HAP-1 (cell line): ENCODE measurements at regions not wholly inside any gene's neighbourhood (a gene's known extent, or its start where the extent isn't known, plus 50 kb on each side); places are given as distances from the start of the nearest gene placed in this dataset.
"Not testable (repeated sequence)": the region's sequence is repeated elsewhere in the genome, so short reads cannot be mapped to it uniquely, and the experiment has no call there.

ENCODE experiments used
- DNase-seq, 2 experiments: peaks; one replicate each; pipeline ENCODE4 v3.0.0-alpha.2; 2016 to 2020; ENCODE audit warnings: low spot score in 2 of 2
- H3K27me3 ChIP-seq: fragments of 250-450 bp; sonication (Bioruptor Pico); 2 replicates; pipeline ENCODE4 v1.5.1; 2020; ENCODE audit warnings: low read depth, mild to moderate bottlenecking, moderate library complexity
- H3K36me3 ChIP-seq: fragments of 250-450 bp; sonication (Bioruptor Pico); replicated peaks from 2 replicates; pipeline ENCODE4 v1.5.1; 2020; ENCODE audit warnings: mild to moderate bottlenecking
- H3K4me1 ChIP-seq: fragments of 250-450 bp; sonication (Bioruptor Pico); 2 replicates; pipeline ENCODE4 v1.5.1; 2020; ENCODE audit warnings: mild to moderate bottlenecking
- H3K4me3 ChIP-seq: fragments of 250-450 bp; sonication (Bioruptor Pico); 2 replicates; pipeline ENCODE4 v1.5.1; 2020; ENCODE audit warnings: mild to moderate bottlenecking, moderate library complexity
- H3K9me3 ChIP-seq: fragments of 250-450 bp; sonication (Bioruptor Pico); 2 replicates; pipeline ENCODE4 v1.5.1; 2020; ENCODE audit warnings: mild to moderate bottlenecking, moderate library complexity
- in situ Hi-C: fragments of 300-500 bp; cut with MboI; formaldehyde crosslinking; loops from 3 replicates; pipeline ENCODE4 v1.14.3; 2020; ENCODE audit warnings: low sequenced_read_pairs, inconsistent platforms, mixed read lengths

DNA sequence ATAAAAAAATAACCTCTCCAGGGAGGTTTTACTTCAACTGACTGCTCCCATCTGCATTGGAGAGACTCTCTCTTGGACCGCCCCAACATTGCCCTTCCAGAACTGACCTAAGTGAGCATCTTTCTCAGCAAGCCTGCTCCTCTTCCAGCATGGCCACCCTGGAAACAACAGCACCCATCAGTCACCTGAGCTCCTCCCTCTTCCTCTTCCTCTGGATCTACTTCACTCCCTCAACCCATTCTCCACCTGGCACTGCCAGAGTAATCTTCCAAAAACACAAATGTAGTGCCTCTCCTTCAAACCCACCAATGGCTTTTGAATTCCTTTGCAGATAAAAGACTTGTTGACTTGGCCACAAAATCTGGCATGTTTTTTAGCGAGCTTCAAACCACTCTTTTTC lies 128.8 kb upstream of the NR2F2 start:
- in situ Hi-C loops = no loop called here
- no peak overlapping the region for H3K4me3 ChIP-seq
- H3K9me3 ChIP-seq = no peaks in the 10 kb centered on the region; the same call in 1 of the 2 replicates
- no peaks in the 10 kb centered on the region for H3K27me3 ChIP-seq
- H3K36me3 ChIP-seq = no peaks in the 10 kb centered on the region
- H3K4me1 ChIP-seq = peaks cover 3% of the 10 kb centered on the region
- DNase-seq = no peak

DNA sequence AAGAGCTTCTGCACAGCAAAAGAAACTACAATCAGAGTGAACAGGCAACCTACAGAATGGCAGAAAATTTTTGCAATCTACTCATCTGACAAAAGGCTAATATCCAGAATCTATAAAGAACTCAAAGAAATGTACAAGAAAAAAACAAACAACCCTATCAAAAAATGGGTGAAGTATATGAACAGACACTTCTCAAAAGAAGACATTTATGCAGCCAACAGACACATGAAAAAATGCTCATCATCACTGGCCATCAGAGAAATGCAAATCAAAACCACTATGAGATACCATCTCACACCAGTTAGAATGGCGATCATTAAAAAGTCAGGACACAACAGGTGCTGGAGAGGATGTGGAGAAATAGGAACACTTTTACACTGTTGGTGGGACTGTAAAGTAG lies 124.9 kb upstream of the NR2F2 start:
- in situ Hi-C loops, DNase-seq, H3K4me1 ChIP-seq, H3K9me3 ChIP-seq, H3K36me3 ChIP-seq, H3K27me3 ChIP-seq, H3K4me3 ChIP-seq: not testable (repeated sequence)

DNA sequence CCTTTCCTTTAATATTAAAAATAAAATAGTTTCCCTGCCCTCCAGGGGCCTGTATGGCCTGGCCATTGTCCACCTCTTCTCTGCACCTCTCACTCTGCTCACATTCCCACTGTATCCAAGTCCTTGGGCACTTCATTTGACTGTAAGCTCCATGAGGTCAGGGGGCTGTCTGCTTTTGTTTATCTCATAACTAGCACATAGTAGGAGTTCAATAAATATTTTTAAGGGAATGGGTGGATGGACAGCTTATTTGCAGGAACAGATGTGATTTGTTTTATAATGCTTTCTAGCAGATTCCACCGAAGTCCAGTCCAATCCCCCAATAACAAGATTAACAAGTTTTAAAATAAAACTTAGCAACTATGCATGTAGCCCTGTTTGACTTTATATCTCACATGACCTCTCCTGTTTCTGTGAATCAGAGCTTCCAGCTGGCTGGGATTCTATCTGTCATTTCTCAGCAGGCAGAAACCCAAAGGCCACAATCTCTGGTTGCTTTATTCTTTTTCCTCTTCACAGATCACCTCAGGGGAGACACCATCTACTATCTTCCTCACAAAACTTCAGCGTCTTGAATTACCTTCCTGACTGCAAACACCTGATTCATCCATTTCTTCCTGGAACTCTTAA lies 123.0 kb upstream of the NR2F2 start:
- Histone ChIP-seq H3K4me3 (no peak overlapping the region), H3K27me3 (no peaks in the 10 kb centered on the region), H3K36me3 (no peaks in the 10 kb centered on the region), H3K9me3 (no peaks in the 10 kb centered on the region; the same call in 1 of the 2 replicates), H3K4me1 (no peaks in the 10 kb centered on the region)
- in situ Hi-C loops = no loop called here
- no peak for DNase-seq

DNA sequence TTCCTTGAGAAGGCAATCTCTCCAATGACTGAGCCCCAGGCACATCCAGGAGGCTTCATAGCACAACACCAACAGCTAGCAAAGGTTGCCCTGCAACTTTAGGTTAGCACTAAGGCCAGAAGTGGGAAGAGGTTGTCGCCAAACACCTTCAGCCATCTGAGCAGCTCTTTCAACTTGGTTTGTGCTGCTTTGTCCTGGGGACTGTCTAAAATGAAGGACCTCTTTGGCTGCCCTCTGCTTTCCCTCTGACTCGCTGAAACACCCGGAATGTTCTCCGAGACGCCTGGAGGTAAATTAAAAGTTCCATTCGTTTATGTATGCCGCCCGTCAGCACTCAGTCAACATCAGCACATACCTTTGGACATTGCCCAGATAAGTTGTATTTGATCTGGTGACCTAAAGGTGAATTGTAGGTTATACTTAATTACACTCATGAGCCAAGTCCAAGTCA lies 121.2 kb upstream of the NR2F2 start:
- no peak for DNase-seq
- in situ Hi-C loops = no loop called here
- Histone ChIP-seq H3K27me3 (no peaks in the 10 kb centered on the region), H3K4me3 (no peak overlapping the region), H3K4me1 (no peaks in the 10 kb centered on the region), H3K9me3 (no peaks in the 10 kb centered on the region; the same call in 1 of the 2 replicates), H3K36me3 (no peaks in the 10 kb centered on the region)

DNA sequence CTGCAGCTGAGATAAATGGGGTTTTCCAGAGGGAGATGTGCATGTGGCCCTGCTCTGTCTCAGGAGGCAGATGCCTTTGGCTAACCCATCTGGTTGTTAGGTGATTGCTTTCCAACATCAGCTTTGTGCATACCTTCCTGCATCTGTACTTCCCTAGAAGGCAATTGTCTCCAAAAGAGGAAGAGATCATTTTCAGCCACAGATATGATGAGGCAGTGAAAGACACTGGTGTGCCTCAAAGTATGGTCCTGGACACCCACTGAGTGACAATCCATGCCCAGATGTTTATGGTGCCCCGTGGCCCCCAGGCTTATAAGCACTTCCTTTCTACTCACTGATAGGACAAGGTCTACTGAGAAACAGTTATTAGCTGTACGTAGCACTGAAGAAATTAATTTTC lies 117.5 kb upstream of the NR2F2 start:
- Histone ChIP-seq H3K36me3 (no peaks in the 10 kb centered on the region), H3K9me3 (no peaks in the 10 kb centered on the region), H3K4me3 (no peak overlapping the region), H3K27me3 (no peaks in the 10 kb centered on the region), H3K4me1 (no peaks in the 10 kb centered on the region)
- in situ Hi-C loops = no loop called here
- no peak for DNase-seq

DNA sequence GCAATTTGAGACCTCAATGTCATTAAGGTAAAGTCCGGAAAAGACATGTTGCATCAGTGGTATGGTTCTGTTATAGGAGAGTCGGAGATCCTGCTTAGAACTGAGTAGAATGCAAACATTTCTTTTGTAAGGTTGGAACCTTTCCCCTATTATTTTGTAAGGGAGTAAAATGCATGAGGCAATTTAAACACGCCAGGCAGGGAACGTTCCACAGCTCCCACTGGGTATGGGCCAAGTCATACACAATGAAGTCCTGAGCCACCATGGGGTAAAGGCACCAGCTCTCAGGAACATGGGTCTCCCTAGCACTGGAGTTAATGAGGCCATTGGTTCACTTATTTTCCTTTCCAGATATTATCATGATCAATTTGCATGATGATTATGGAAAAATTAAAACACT lies 116.6 kb upstream of the NR2F2 start:
- no peaks in the 10 kb centered on the region for H3K27me3 ChIP-seq
- no peak for DNase-seq
- H3K4me1 ChIP-seq = no peaks in the 10 kb centered on the region
- H3K36me3 ChIP-seq = no peaks in the 10 kb centered on the region
- H3K4me3 ChIP-seq = no peak overlapping the region
- no peaks in the 10 kb centered on the region for H3K9me3 ChIP-seq
- in situ Hi-C loops = no loop called here

DNA sequence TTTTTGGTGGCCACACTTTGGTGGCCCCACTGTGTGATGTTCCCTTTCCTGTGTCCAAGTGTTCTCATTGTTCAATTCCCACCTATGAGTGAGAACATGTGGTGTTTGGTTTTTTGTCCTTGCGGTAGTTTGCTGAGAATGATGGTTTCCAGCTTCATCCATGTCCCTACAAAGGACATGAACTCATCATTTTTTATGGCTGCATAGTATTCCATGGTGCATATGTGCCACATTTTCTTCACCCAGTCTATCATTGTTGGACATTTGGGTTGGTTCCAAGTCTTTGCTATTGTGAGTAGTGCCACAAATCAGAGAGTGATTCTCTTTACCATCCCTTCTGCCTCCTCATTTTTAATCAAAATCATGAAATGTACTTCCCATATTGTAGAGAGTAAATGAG lies 114.0 kb upstream of the NR2F2 start:
- H3K4me1 ChIP-seq, in situ Hi-C loops, H3K36me3 ChIP-seq, DNase-seq, H3K9me3 ChIP-seq, H3K4me3 ChIP-seq, H3K27me3 ChIP-seq: not testable (repeated sequence)

DNA sequence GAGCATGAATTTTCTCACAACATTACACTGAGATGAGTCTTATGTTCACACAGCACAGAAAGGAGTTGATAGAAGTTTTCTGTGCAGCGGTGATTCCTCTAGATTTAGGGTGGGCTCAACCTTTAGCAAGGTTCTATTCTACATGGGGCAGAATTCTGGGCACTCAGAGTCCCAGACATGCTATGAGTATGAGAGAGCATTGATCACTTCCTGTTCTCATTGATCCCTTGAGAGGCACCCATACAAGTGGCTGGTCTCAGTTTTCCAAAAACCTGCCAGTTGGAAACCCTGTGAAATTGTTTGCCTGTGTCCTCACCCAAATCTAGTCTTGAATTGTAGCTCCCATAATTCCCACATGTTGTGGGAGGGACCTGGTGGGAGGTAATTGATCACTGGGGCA lies 112.5 kb upstream of the NR2F2 start:
- Histone ChIP-seq H3K36me3 (no peaks in the 10 kb centered on the region), H3K4me1 (no peaks in the 10 kb centered on the region), H3K27me3 (0 out of 2 replicates have a peak, but pooled peaks cover 2% of the 10 kb centered on the region), H3K9me3 (no peaks in the 10 kb centered on the region), H3K4me3 (no peak overlapping the region)
- in situ Hi-C loops = no loop called here
- no peak for DNase-seq

DNA sequence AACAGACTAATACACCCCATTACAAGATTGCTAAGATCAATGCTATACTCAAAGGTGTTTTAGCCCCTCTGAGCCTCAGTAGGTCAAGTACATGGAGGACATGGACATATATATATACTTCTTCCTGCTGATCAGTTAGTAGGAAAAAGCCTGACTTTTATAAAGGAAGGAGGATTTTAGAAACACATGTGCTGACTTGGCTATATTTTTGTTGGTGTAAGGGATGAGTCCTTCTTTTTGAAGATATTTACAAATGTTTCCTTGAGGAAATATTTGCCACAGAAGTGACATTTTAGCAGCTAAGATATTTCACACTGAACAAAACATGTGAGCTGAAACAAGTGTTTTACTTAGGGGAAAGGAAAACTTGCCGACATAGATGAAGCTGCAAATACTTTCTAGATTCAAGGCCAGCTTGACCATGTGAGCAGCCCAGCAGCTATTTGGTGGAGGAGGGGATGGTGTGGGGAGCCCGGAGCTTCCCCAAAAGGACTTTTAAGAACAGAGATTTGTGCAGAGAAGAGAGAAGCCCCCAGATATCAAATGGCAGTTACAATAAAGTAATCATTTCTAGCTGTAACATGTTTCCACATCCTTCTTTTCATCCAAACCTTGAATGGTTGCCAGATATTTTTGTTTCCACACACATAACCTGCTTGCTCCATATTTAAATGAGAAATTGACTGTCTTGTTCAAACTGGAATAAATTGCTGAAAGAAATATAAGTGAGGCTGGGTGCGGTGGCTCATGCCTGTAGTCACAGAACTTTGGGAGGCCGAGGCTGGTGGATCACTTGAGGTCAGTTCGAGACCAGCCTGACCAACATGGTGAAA lies 111.7 kb upstream of the NR2F2 start:
- in situ Hi-C loops = no loop called here
- no peaks in the 10 kb centered on the region for H3K9me3 ChIP-seq
- H3K4me3 ChIP-seq = no peak overlapping the region
- DNase-seq = no peak
- H3K4me1 ChIP-seq = no peaks in the 10 kb centered on the region
- no peaks in the 10 kb centered on the region for H3K36me3 ChIP-seq
- 0 out of 2 replicates have a peak, but pooled peaks cover 2% of the 10 kb centered on the region for H3K27me3 ChIP-seq

DNA sequence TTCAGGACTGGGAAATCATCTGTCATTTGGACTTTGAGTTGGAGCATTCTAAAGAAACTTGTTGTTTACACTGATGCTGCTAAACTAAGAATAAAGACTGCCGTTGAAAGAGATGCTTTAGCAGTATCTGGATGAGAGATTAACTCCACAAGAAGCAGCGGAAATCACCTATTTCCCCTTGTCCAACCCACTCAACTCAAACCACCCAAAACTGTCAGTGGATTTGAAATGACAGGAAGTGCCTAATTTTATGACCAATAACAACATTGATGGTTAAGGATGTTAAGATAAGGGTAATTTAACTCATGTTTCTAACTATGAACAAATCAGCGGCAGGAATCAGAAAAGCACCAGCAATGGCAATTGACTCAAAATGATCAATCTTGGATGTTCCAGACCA lies 110.8 kb upstream of the NR2F2 start:
- peaks cover 2% of the 10 kb centered on the region; the same call in 1 of the 2 replicates for H3K27me3 ChIP-seq
- no peaks in the 10 kb centered on the region for H3K9me3 ChIP-seq
- DNase-seq = no peak
- no peaks in the 10 kb centered on the region for H3K4me1 ChIP-seq
- H3K36me3 ChIP-seq = no peaks in the 10 kb centered on the region
- no peak overlapping the region for H3K4me3 ChIP-seq
- in situ Hi-C loops = no loop called here

DNA sequence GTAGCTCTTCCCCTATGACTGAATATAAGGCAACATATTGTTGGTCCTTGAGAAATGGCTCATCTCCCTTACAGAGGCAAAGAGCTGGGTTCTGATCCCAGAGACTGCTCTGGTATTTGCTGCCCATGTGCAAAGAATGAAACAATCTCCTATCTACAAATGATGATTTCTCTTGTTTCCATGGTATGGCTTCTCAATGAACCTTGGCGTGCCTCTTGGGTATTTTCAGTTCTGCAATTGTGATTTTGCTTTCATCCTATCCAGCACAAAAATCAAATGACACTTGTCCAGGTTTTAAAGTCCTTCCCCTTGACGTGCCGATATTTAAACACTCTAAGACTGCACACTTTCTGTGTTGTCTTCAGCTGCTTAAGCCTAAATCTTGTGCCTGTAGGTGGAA lies 109.8 kb upstream of the NR2F2 start:
- Histone ChIP-seq H3K36me3 (no peaks in the 10 kb centered on the region), H3K27me3 (peaks cover 2% of the 10 kb centered on the region; the same call in 1 of the 2 replicates), H3K9me3 (no peaks in the 10 kb centered on the region), H3K4me3 (no peak overlapping the region), H3K4me1 (no peaks in the 10 kb centered on the region)
- no peak for DNase-seq
- in situ Hi-C loops = no loop called here

DNA sequence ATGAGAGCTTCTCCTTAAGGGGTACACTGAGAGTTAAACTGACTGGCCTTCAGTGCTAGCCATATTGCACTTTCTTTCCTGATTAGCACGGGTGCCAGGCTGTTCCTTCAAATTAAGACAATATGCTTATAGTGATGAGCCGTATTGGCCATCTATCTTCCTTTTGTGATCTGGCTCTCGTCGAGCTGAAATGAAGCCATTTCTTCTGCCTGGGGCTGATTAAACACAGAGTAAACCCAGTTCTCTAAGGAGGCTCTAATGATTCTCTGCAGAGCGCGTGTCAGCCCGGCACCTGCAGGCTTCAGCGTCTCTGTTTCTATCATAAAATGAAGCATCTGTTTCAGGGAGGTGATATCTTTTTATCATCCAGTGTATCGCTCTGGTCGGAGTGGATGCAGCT lies 107.5 kb upstream of the NR2F2 start:
- Histone ChIP-seq H3K4me3 (no peak overlapping the region), H3K27me3 (peaks cover 2% of the 10 kb centered on the region; the same call in 1 of the 2 replicates), H3K4me1 (no peaks in the 10 kb centered on the region), H3K36me3 (no peaks in the 10 kb centered on the region), H3K9me3 (no peaks in the 10 kb centered on the region)
- DNase-seq = no peak
- in situ Hi-C loops = no loop called here

DNA sequence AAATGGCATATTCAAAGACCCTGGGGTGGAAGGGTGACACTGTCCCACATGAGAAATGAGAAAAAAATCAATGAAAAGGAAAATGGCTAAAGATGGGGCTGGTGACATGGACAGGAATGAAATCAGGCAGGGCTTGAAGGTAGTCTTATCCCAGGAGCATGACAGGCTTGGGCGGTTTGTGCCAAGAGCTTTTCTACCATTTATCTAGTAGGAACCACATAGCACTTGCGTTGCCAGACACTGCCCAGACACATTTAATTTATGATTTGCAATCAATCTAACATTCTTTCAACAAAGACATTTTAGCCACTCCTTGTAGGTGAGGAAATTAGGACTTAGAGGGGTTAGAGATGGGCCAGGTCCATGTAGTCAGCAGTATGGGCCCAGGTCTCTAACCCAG lies 106.6 kb upstream of the NR2F2 start:
- Histone ChIP-seq H3K4me3 (no peak overlapping the region), H3K27me3 (peaks cover 2% of the 10 kb centered on the region; the same call in 1 of the 2 replicates), H3K9me3 (no peaks in the 10 kb centered on the region), H3K36me3 (no peaks in the 10 kb centered on the region), H3K4me1 (no peaks in the 10 kb centered on the region)
- no peak for DNase-seq
- in situ Hi-C loops = no loop called here

DNA sequence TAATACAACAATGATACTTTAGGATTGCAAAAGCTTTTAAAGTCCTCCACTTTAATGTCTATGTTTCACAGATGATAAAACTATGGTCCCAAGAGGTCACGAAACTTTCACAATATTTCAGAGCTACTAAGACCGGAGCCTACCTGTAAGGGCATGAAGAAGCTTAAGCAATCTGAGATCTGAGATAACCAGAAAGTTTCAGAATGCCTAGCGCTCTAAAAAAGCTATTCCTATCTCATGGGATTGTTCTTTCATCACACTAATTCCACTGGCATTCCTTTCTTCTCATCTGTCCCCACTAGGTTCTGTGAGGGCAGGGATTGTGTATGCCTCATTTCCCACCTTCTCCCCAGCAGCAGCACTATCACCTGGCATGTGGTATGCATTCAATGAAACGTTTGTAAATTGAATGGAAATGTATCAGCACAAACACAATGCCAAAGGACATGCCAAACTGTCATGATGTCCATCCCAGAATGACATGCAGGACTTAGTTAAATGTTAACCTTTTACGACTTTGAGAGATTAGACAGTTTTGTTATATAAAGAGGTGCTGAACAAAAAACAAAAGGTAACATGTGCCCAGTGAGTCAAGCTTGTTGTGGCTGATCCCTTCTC lies 104.7 kb upstream of the NR2F2 start:
- Histone ChIP-seq H3K4me3 (no peak overlapping the region), H3K27me3 (no peaks in the 10 kb centered on the region; the same call in 1 of the 2 replicates), H3K36me3 (no peaks in the 10 kb centered on the region), H3K9me3 (no peaks in the 10 kb centered on the region), H3K4me1 (peaks cover 5% of the 10 kb centered on the region; the same call in 1 of the 2 replicates)
- no peak for DNase-seq
- in situ Hi-C loops = no loop called here
